DND-41 (cell line): ENCODE measurements at regions not wholly inside any gene's neighbourhood (a gene's known extent, or its start where the extent isn't known, plus 50 kb on each side); places are given as distances from the start of the nearest gene placed in this dataset.

Experiments used
- ATAC-seq: fragments of 200-7000 bp; cut with Tn5 transposase; 3 replicates; pipeline ENCODE4 v1.9.1; 2021; ENCODE audit warnings: low read depth; ENCODE audit not compliant: insufficient read depth
- DNase-seq: peaks from one replicate; pipeline ENCODE4 v3.0.0-alpha.2; 2020
- H2AFZ ChIP-seq: 2 replicates; pipeline ENCODE4 v1.6.0; 2012; ENCODE audit warnings: low read depth, low read length
- H3K27ac ChIP-seq: 2 replicates; pipeline ENCODE4 v1.5.1; 2012; ENCODE audit warnings: low read length, inconsistent platforms
- H3K27me3 ChIP-seq: fragments of 200-600 bp; sonication (generic); 2 replicates; pipeline ENCODE4 v1.6.0; 2012; ENCODE audit warnings: low read length, mild to moderate bottlenecking, inconsistent platforms; ENCODE audit not compliant: insufficient read depth, poor library complexity
- H3K36me3 ChIP-seq: 2 replicates; pipeline ENCODE4 v1.5.1; 2012; ENCODE audit warnings: low read length, inconsistent platforms; ENCODE audit not compliant: insufficient read depth
- H3K4me1 ChIP-seq: 2 replicates; pipeline ENCODE4 v1.5.1; 2012; ENCODE audit warnings: mild to moderate bottlenecking, low read length; ENCODE audit not compliant: insufficient read depth
- H3K4me2 ChIP-seq: 2 replicates; pipeline ENCODE4 v1.6.0; 2012; ENCODE audit warnings: mild to moderate bottlenecking, moderate library complexity, low read length, inconsistent platforms; ENCODE audit not compliant: insufficient read depth
- H3K4me3 ChIP-seq, 2 experiments: fragments of 200-600 bp in 1 of 2; shearing (Covaris generic) in 1 of 2; 2 replicates each; pipeline ENCODE4 v1.5.1; 2012 to 2016; ENCODE audit warnings: inconsistent platforms in 2 of 2, low read length in 2 of 2, mild to moderate bottlenecking in 2 of 2, low read depth in 1 of 2, moderate library complexity in 1 of 2
- H3K79me2 ChIP-seq: 2 replicates; pipeline ENCODE4 v1.6.0; 2012; ENCODE audit warnings: low read length, inconsistent platforms; ENCODE audit not compliant: insufficient read depth
- H3K9ac ChIP-seq: 2 replicates; pipeline ENCODE4 v1.6.0; 2012; ENCODE audit warnings: low read depth, mild to moderate bottlenecking, inconsistent platforms, low read length, moderate library complexity
- H3K9me3 ChIP-seq: 2 replicates; pipeline ENCODE4 v1.5.1; 2012; ENCODE audit warnings: low read length, moderate library complexity, mild to moderate bottlenecking, inconsistent platforms; ENCODE audit not compliant: insufficient read depth, severe bottlenecking
- H4K20me1 ChIP-seq: 2 replicates; pipeline ENCODE4 v1.6.0; 2012; ENCODE audit warnings: low read length; ENCODE audit not compliant: insufficient read depth
- CTCF ChIP-seq: IDR thresholded peaks from 2 replicates; pipeline ENCODE4 v1.5.1; 2012; ENCODE audit warnings: borderline replicate concordance, low read length, moderate library complexity, mild to moderate bottlenecking; ENCODE audit not compliant: poor library complexity, severe bottlenecking; ENCODE audit errors: extremely low read depth
- EZH2 ChIP-seq: IDR thresholded peaks from 3 replicates; pipeline ENCODE4 v1.6.1; 2012; ENCODE audit warnings: borderline replicate concordance, low read depth, mild to moderate bottlenecking, moderate library complexity, low read length, inconsistent platforms; ENCODE audit not compliant: severe bottlenecking

GRCh38 chr12:13812168-13812567 lies 169.2 kb downstream of the GRIN2B start:
- no peak overlapping the region for H3K4me2 ChIP-seq
- no peak overlapping the region for H2AFZ ChIP-seq
- no peak for TF ChIP-seq EZH2
- no peak for TF ChIP-seq CTCF
- no peaks in the 10 kb centered on the region for H4K20me1 ChIP-seq
- ATAC-seq (no peak), DNase-seq (no peak)
- H3K27ac ChIP-seq = no peak overlapping the region
- H3K36me3 ChIP-seq = no peaks in the 10 kb centered on the region
- no peak overlapping the region for H3K4me3 ChIP-seq
- peaks cover 1% of the 10 kb centered on the region for H3K27me3 ChIP-seq
- H3K9ac ChIP-seq = no peak overlapping the region
- no peaks in the 10 kb centered on the region for H3K79me2 ChIP-seq
- no peaks in the 10 kb centered on the region for H3K9me3 ChIP-seq
- H3K4me1 ChIP-seq = no peaks in the 10 kb centered on the region

GRCh38 chr12:13811061-13811460 lies 170.3 kb downstream of the GRIN2B start:
- H3K4me2 ChIP-seq = no peak overlapping the region
- no peaks in the 10 kb centered on the region for H3K36me3 ChIP-seq
- no peaks in the 10 kb centered on the region for H3K9me3 ChIP-seq
- DNase-seq (no peak), ATAC-seq (no peak)
- no peaks in the 10 kb centered on the region for H3K27me3 ChIP-seq
- TF ChIP-seq CTCF (no peak), EZH2 (no peak)
- no peak overlapping the region for H3K9ac ChIP-seq
- H2AFZ ChIP-seq = no peak overlapping the region
- H3K27ac ChIP-seq = no peak overlapping the region
- no peaks in the 10 kb centered on the region for H3K4me1 ChIP-seq
- H3K4me3 ChIP-seq = no peak overlapping the region
- no peaks in the 10 kb centered on the region for H3K79me2 ChIP-seq
- no peaks in the 10 kb centered on the region for H4K20me1 ChIP-seq

- no peaks in the 10 kb centered on the region for H3K79me2 ChIP-seq
- no peak overlapping the region for H3K9ac ChIP-seq
- no peak overlapping the region for H3K4me3 ChIP-seq
- no peaks in the 10 kb centered on the region for H3K36me3 ChIP-seq
- no peak for TF ChIP-seq EZH2
- TF ChIP-seq CTCF = no peak
- H3K9me3 ChIP-seq = no peaks in the 10 kb centered on the region
- DNase-seq (no peak), ATAC-seq (no peak)
- H3K4me2 ChIP-seq = no peak overlapping the region
- no peak overlapping the region for H2AFZ ChIP-seq
- H4K20me1 ChIP-seq = no peaks in the 10 kb centered on the region
- H3K4me1 ChIP-seq = no peaks in the 10 kb centered on the region
- peaks cover 4% of the 10 kb centered on the region for H3K27me3 ChIP-seq
- no peak overlapping the region for H3K27ac ChIP-seq
These were observed 176.4 kb downstream of the GRIN2B start for GRCh38 chr12:13805041-13805440.

GRCh38 chr12:13801543-13801942 lies 179.9 kb downstream of the GRIN2B start:
- no peak overlapping the region for H3K27ac ChIP-seq
- no peaks in the 10 kb centered on the region for H3K36me3 ChIP-seq
- DNase-seq = no peak
- no peaks in the 10 kb centered on the region for H3K9me3 ChIP-seq
- TF ChIP-seq CTCF (no peak), EZH2 (no peak)
- H3K4me1 ChIP-seq = no peaks in the 10 kb centered on the region
- H3K4me2 ChIP-seq = no peak overlapping the region
- peaks cover 4% of the 10 kb centered on the region for H3K27me3 ChIP-seq
- H2AFZ ChIP-seq = no peak overlapping the region
- H3K9ac ChIP-seq = no peak overlapping the region
- H4K20me1 ChIP-seq = no peaks in the 10 kb centered on the region
- no peaks in the 10 kb centered on the region for H3K79me2 ChIP-seq
- H3K4me3 ChIP-seq = no peak overlapping the region
- ATAC-seq = no peak
